OCI-LY3 (cell line): ENCODE measurements at regions not wholly inside any gene's neighbourhood (a gene's known extent, or its start where the extent isn't known, plus 50 kb on each side); places are given as distances from the start of the nearest gene placed in this dataset.

ENCODE experiments used
- H2AFZ ChIP-seq: fragments of 200-600, 300-600 bp; shearing (Covaris generic); 2 replicates; pipeline ENCODE4 v1.6.0; 2014; ENCODE audit warnings: antibody characterized with exemption, low read depth, low read length
- H3K27ac ChIP-seq: fragments of 200-600, 300-600 bp; sonication (generic); 2 replicates; pipeline ENCODE4 v1.5.1; 2014; ENCODE audit warnings: mild to moderate bottlenecking, low read length, moderate library complexity, mixed read lengths
- H3K27me3 ChIP-seq: fragments of 200-600, 300-600 bp; sonication (generic); 2 replicates; pipeline ENCODE4 v1.6.1; 2014; ENCODE audit warnings: low read depth, low read length, mixed read lengths
- H3K36me3 ChIP-seq: fragments of 200-600, 300-600 bp; sonication (generic); replicated peaks from 2 replicates; pipeline ENCODE3; 2014; ENCODE audit warnings: low read depth, low read length, mixed read lengths
- H3K4me1 ChIP-seq: fragments of 300-600, 200-600 bp; sonication (generic); 2 replicates; pipeline ENCODE4 v1.6.1; 2014; ENCODE audit warnings: low read length, mixed read lengths
- H3K4me2 ChIP-seq: fragments of 200-600, 300-600 bp; sonication (generic); 2 replicates; pipeline ENCODE4 v1.6.1; 2014; ENCODE audit warnings: low read length, mixed read lengths
- H3K4me3 ChIP-seq: fragments of 300-600, 200-600 bp; sonication (generic); 2 replicates; pipeline ENCODE4 v1.5.1; 2014; ENCODE audit warnings: antibody characterized with exemption, mild to moderate bottlenecking, low read length, moderate library complexity
- H3K79me2 ChIP-seq: fragments of 300-600, 200-600 bp; shearing (Covaris generic); 2 replicates; pipeline ENCODE4 v1.6.1; 2014; ENCODE audit warnings: mild to moderate bottlenecking, low read length, mixed read lengths
- H3K9ac ChIP-seq: fragments of 300-600, 200-600 bp; shearing (Covaris generic); 2 replicates; pipeline ENCODE4 v1.6.0; 2014; ENCODE audit warnings: mild to moderate bottlenecking, low read length, moderate library complexity
- H3K9me3 ChIP-seq: fragments of 200-600, 300-600 bp; shearing (Covaris generic); 2 replicates; pipeline ENCODE4 v1.6.1; 2014; ENCODE audit warnings: low read length, mixed read lengths; ENCODE audit not compliant: insufficient read depth
- H4K20me1 ChIP-seq: fragments of 200-600, 300-600 bp; sonication (generic); 2 replicates; pipeline ENCODE4 v1.6.1; 2016; ENCODE audit warnings: low read length, mixed read lengths; ENCODE audit not compliant: insufficient read depth
- CTCF ChIP-seq: fragments of 200-600, 300-600 bp; sonication (generic); IDR thresholded peaks from 2 replicates; pipeline ENCODE4 v1.5.1; 2014; ENCODE audit warnings: antibody characterized with exemption, low read length, low read depth
- EZH2phosphoT487 ChIP-seq: fragments of 200-600 bp; shearing (Covaris generic); IDR thresholded peaks from 2 replicates; pipeline ENCODE4 v1.6.1; 2018; ENCODE audit warnings: antibody characterized with exemption, mixed run types, low read depth

- no peaks in the 10 kb centered on the region for H3K79me2 ChIP-seq
- H3K36me3 ChIP-seq: no peaks in the 10 kb centered on the region
- no peaks in the 10 kb centered on the region for H4K20me1 ChIP-seq
- TF ChIP-seq EZH2phosphoT487 (no peak), CTCF (no peak)
- H3K4me3 ChIP-seq: no peak overlapping the region
- no peaks in the 10 kb centered on the region for H3K9me3 ChIP-seq
- H3K4me1 ChIP-seq: no peaks in the 10 kb centered on the region
- H3K9ac ChIP-seq: no peak overlapping the region
- no peaks in the 10 kb centered on the region for H3K27me3 ChIP-seq
- no peak overlapping the region for H3K27ac ChIP-seq
- no peak overlapping the region for H2AFZ ChIP-seq
- H3K4me2 ChIP-seq: no peak overlapping the region
Observed at GRCh38 chr11:121873766-121874165, 242.2 kb downstream of the BLID start.

- no peaks in the 10 kb centered on the region for H4K20me1 ChIP-seq
- H3K27ac ChIP-seq: no peak overlapping the region
- no peaks in the 10 kb centered on the region for H3K36me3 ChIP-seq
- TF ChIP-seq EZH2phosphoT487: no peak
- TF ChIP-seq CTCF: no peak
- H3K79me2 ChIP-seq: no peaks in the 10 kb centered on the region
- H2AFZ ChIP-seq: no peak overlapping the region
- no peak overlapping the region for H3K9ac ChIP-seq
- H3K4me2 ChIP-seq: no peak overlapping the region
- H3K9me3 ChIP-seq: no peaks in the 10 kb centered on the region
- H3K4me3 ChIP-seq: no peak overlapping the region
- no peaks in the 10 kb centered on the region for H3K4me1 ChIP-seq
- no peaks in the 10 kb centered on the region for H3K27me3 ChIP-seq
Observed at GRCh38 chr11:121872356-121872755, 243.7 kb downstream of the BLID start.

- TF ChIP-seq CTCF: no peak
- TF ChIP-seq EZH2phosphoT487: no peak
- no peaks in the 10 kb centered on the region for H3K9me3 ChIP-seq
- H3K4me3 ChIP-seq: no peak overlapping the region
- H2AFZ ChIP-seq: no peak overlapping the region
- H3K27me3 ChIP-seq: no peaks in the 10 kb centered on the region
- H3K4me1 ChIP-seq: no peaks in the 10 kb centered on the region
- no peak overlapping the region for H3K4me2 ChIP-seq
- no peaks in the 10 kb centered on the region for H3K79me2 ChIP-seq
- no peaks in the 10 kb centered on the region for H3K36me3 ChIP-seq
- no peak overlapping the region for H3K27ac ChIP-seq
- no peak overlapping the region for H3K9ac ChIP-seq
- no peaks in the 10 kb centered on the region for H4K20me1 ChIP-seq
Observed at GRCh38 chr11:121870206-121871045, 245.6 kb downstream of the BLID start.

DNA sequence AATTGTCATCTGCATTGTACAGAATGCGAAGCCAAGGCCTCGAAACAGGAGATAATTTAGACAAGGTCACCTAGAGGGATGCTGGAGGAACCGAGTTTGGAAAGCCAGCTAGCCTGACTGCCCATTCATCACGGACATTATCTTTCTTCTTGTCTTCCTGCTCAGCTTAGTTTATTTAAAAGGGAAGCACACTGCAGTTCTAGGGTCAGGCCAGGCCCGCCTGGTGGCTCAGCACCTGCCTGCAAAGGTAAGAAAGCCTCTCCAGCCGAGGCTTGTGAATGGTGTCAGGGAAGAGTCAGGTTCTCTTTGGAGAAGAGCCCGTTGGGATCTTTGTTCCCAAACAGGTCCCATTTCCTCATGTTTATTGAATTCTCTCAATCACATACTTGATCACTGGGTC lies 246.5 kb downstream of the BLID start:
- Histone ChIP-seq H3K79me2 (no peaks in the 10 kb centered on the region), H3K9ac (no peak overlapping the region), H2AFZ (no peak overlapping the region), H3K4me2 (no peak overlapping the region), H3K27ac (no peak overlapping the region), H3K36me3 (no peaks in the 10 kb centered on the region), H3K4me3 (no peak overlapping the region), H3K4me1 (peaks cover 3% of the 10 kb centered on the region; the same call in 1 of the 2 replicates), H4K20me1 (no peaks in the 10 kb centered on the region), H3K9me3 (no peaks in the 10 kb centered on the region), H3K27me3 (no peaks in the 10 kb centered on the region)
- TF ChIP-seq CTCF: no peak
- no peak for TF ChIP-seq EZH2phosphoT487
